GM18868 (cell line): ENCODE measurements at regions not wholly inside any gene's neighbourhood (a gene's known extent, or its start where the extent isn't known, plus 50 kb on each side); places are given as distances from the start of the nearest gene placed in this dataset.

Source experiments
- ATAC-seq: cut with Tn5 transposase; IDR thresholded peaks from one replicate; pipeline ENCODE4 v1.9.1; 2021; ENCODE audit warnings: mild to moderate bottlenecking, moderate library complexity; ENCODE audit not compliant: unreplicated experiment

GRCh38 chr1:29437946-29438345 is 201.6 kb downstream of the PTPRU start:
- no peak for ATAC-seq

- ATAC-seq: no peak
Observed at GRCh38 chr1:29436181-29436785, 200.0 kb downstream of the PTPRU start.

- ATAC-seq: no peak
Observed at GRCh38 chr1:29433830-29434229, 197.5 kb downstream of the PTPRU start.

GRCh38 chr1:29431138-29431537 is 194.8 kb downstream of the PTPRU start:
- no peak for ATAC-seq

GRCh38 chr1:29429656-29430055 is 193.3 kb downstream of the PTPRU start:
- ATAC-seq: no peak

GRCh38 chr1:29428997-29429396 is 192.7 kb downstream of the PTPRU start:
- ATAC-seq: no peak

GRCh38 chr1:29428280-29428615 is 191.9 kb downstream of the PTPRU start:
- ATAC-seq: no peak

- no peak for ATAC-seq
Observed at GRCh38 chr1:29427614-29428279, 191.4 kb downstream of the PTPRU start.

- no peak for ATAC-seq
Observed at GRCh38 chr1:29426701-29427279, 190.5 kb downstream of the PTPRU start.

GRCh38 chr1:29425631-29426030 is 189.3 kb downstream of the PTPRU start:
- no peak for ATAC-seq

- no peak for ATAC-seq
Observed at GRCh38 chr1:29424266-29424665, 187.9 kb downstream of the PTPRU start.

- no peak for ATAC-seq
Observed at GRCh38 chr1:29420202-29420601, 183.9 kb downstream of the PTPRU start.

- ATAC-seq: no peak
Observed at GRCh38 chr1:29417971-29418370, 181.6 kb downstream of the PTPRU start.

GRCh38 chr1:29417147-29417858 is 181.0 kb downstream of the PTPRU start:
- no peak for ATAC-seq

GRCh38 chr1:29416267-29417146 is 180.2 kb downstream of the PTPRU start:
- no peak for ATAC-seq

- no peak for ATAC-seq
Observed at GRCh38 chr1:29415861-29416260, 179.5 kb downstream of the PTPRU start.

GRCh38 chr1:29415156-29415830 is 179.0 kb downstream of the PTPRU start:
- no peak for ATAC-seq

GRCh38 chr1:29414086-29414485 is 177.8 kb downstream of the PTPRU start:
- no peak for ATAC-seq

GRCh38 chr1:29413661-29414060 is 177.3 kb downstream of the PTPRU start:
- no peak for ATAC-seq

GRCh38 chr1:29412591-29412990 is 176.3 kb downstream of the PTPRU start:
- no peak for ATAC-seq
